MM.1S (cell line): ENCODE measurements at regions not wholly inside any gene's neighbourhood (a gene's known extent, or its start where the extent isn't known, plus 50 kb on each side); places are given as distances from the start of the nearest gene placed in this dataset.
"Not testable (repeated sequence)": the region's sequence is repeated elsewhere in the genome, so short reads cannot be mapped to it uniquely, and the experiment has no call there.

ENCODE experiments used
- DNase-seq: peaks from one replicate; pipeline ENCODE4 v3.0.0-alpha.2; 2015
- H2AFZ ChIP-seq: fragments of 300-600 bp; sonication (generic); 2 replicates; pipeline ENCODE4 v1.6.0; 2016; ENCODE audit warnings: antibody characterized with exemption, low read length
- H3F3A ChIP-seq: fragments of 300-600 bp; sonication (generic); 2 replicates; pipeline ENCODE4 v1.6.1; 2016; ENCODE audit warnings: mild to moderate bottlenecking, antibody characterized with exemption, low read length, moderate library complexity, mixed read lengths; ENCODE audit not compliant: insufficient read depth
- H3K27ac ChIP-seq: fragments of 300-600 bp; sonication (generic); 2 replicates; pipeline ENCODE4 v1.5.1; 2016; ENCODE audit warnings: mild to moderate bottlenecking, low read length
- H3K27me3 ChIP-seq: fragments of 300-600 bp; sonication (generic); replicated peaks from 2 replicates; pipeline ENCODE4 v1.6.0; 2016; ENCODE audit warnings: low read length; ENCODE audit not compliant: insufficient read depth
- H3K36me3 ChIP-seq: fragments of 300-600 bp; sonication (generic); replicated peaks from 2 replicates; pipeline ENCODE4 v1.6.1; 2016; ENCODE audit warnings: mild to moderate bottlenecking, low read length, mixed read lengths; ENCODE audit not compliant: insufficient read depth
- H3K4me1 ChIP-seq: fragments of 300-600 bp; sonication (generic); 2 replicates; pipeline ENCODE4 v1.6.1; 2016; ENCODE audit warnings: low read length, mixed read lengths
- H3K4me2 ChIP-seq: fragments of 300-600 bp; sonication (generic); 2 replicates; pipeline ENCODE4 v1.6.0; 2016; ENCODE audit warnings: low read depth, low read length
- H3K4me3 ChIP-seq: fragments of 300-600 bp; sonication (generic); 2 replicates; pipeline ENCODE4 v1.5.1; 2016; ENCODE audit warnings: low read length, mixed read lengths
- H3K79me2 ChIP-seq: fragments of 300-600 bp; sonication (generic); 2 replicates; pipeline ENCODE4 v1.6.1; 2016; ENCODE audit warnings: mixed run types, low read length, mixed read lengths
- H3K9ac ChIP-seq: fragments of 300-600 bp; sonication (generic); 2 replicates; pipeline ENCODE4 v1.6.1; 2016; ENCODE audit warnings: low read length, mixed read lengths
- H3K9me2 ChIP-seq: fragments of 300-600 bp; sonication (generic); replicated peaks from 2 replicates; pipeline ENCODE4 v1.6.1; 2016; ENCODE audit warnings: mild to moderate bottlenecking, low read length, mixed read lengths; ENCODE audit not compliant: insufficient read depth
- H3K9me3 ChIP-seq: fragments of 300-600 bp; sonication (generic); replicated peaks from 2 replicates; pipeline ENCODE4 v1.6.1; 2016; ENCODE audit warnings: mild to moderate bottlenecking, low read length, mixed read lengths; ENCODE audit not compliant: insufficient read depth
- H4K20me1 ChIP-seq: fragments of 300-600 bp; sonication (generic); 2 replicates; pipeline ENCODE4 v1.6.1; 2016; ENCODE audit warnings: mild to moderate bottlenecking, low read length, moderate library complexity, mixed read lengths; ENCODE audit not compliant: insufficient read depth
- EZH2 ChIP-seq: fragments of 300-600 bp; sonication (generic); optimal IDR thresholded peaks from 2 replicates; pipeline ENCODE3; 2017; ENCODE audit warnings: low read depth, mild to moderate bottlenecking, antibody characterized with exemption, low read length, mixed read lengths
- EZH2phosphoT487 ChIP-seq: fragments of 300-600 bp; sonication (generic); IDR thresholded peaks from 2 replicates; pipeline ENCODE4 v1.6.1; 2018; ENCODE audit warnings: antibody characterized with exemption, low read length
- TF ChIP-seq, protein P1 (sequence below): fragments of 300-600 bp; sonication (generic); IDR thresholded peaks from 2 replicates; pipeline ENCODE4 v1.5.1; 2016; ENCODE audit warnings: antibody characterized with exemption, low read length, mixed read lengths

- no peak overlapping the region for H3K4me2 ChIP-seq
- no peak for DNase-seq
Measured at GRCh38 chr12:58701536-58701935, 218.8 kb downstream of the LRIG3 start.

DNA sequence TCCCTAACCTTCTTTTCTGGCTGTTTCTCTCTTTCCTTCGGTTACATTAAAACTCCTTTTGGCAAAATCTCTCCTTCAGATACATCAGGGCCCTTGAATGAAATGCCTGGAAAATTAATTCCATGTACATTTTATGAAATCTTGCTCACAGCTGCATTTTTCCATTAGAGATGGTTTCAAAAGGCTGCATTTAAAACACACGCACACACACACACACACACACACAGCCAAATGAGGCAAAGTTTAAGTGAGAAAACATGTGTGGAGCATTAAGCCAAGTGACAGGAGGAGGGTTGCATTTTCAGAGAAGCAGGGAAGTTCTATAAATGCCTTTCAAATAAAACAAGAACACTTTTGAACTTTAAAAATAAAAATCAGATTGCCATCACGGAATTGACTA, 216.4 kb downstream of the LRIG3 start:
- Histone ChIP-seq H3K27me3 (no peaks in the 10 kb centered on the region), H3K27ac (no peak overlapping the region), H3K9ac (no peak overlapping the region), H3K4me3 (no peak overlapping the region), H3K79me2 (no peaks in the 10 kb centered on the region), H3K4me1 (no peaks in the 10 kb centered on the region), H3K9me3 (no peaks in the 10 kb centered on the region), H3K36me3 (no peaks in the 10 kb centered on the region), H4K20me1 (no peaks in the 10 kb centered on the region), H3F3A (no peaks in the 10 kb centered on the region), H2AFZ (no peak overlapping the region), H3K9me2 (no peaks in the 10 kb centered on the region), H3K4me2 (no peak overlapping the region)
- DNase-seq, result no peak
- TF ChIP-seq, protein P1, sequence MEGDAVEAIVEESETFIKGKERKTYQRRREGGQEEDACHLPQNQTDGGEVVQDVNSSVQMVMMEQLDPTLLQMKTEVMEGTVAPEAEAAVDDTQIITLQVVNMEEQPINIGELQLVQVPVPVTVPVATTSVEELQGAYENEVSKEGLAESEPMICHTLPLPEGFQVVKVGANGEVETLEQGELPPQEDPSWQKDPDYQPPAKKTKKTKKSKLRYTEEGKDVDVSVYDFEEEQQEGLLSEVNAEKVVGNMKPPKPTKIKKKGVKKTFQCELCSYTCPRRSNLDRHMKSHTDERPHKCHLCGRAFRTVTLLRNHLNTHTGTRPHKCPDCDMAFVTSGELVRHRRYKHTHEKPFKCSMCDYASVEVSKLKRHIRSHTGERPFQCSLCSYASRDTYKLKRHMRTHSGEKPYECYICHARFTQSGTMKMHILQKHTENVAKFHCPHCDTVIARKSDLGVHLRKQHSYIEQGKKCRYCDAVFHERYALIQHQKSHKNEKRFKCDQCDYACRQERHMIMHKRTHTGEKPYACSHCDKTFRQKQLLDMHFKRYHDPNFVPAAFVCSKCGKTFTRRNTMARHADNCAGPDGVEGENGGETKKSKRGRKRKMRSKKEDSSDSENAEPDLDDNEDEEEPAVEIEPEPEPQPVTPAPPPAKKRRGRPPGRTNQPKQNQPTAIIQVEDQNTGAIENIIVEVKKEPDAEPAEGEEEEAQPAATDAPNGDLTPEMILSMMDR, result no peak
- no peak for TF ChIP-seq EZH2phosphoT487
- TF ChIP-seq EZH2, result no peak

More at GRCh38 chr12:58701536-58701935, 218.8 kb downstream of the LRIG3 start:
- H3F3A ChIP-seq, result no peaks in the 10 kb centered on the region
- no peaks in the 10 kb centered on the region for H3K4me1 ChIP-seq
- H3K4me3 ChIP-seq, result no peak overlapping the region
- no peaks in the 10 kb centered on the region for H3K36me3 ChIP-seq
- H3K9ac ChIP-seq, result no peak overlapping the region
- no peak overlapping the region for H3K27ac ChIP-seq
- H3K9me2 ChIP-seq, result no peaks in the 10 kb centered on the region
- no peak for TF ChIP-seq EZH2phosphoT487
- TF ChIP-seq EZH2, result no peak
- TF ChIP-seq, protein P1, result no peak
- H2AFZ ChIP-seq, result no peak overlapping the region
- H3K9me3 ChIP-seq, result no peaks in the 10 kb centered on the region
- no peaks in the 10 kb centered on the region for H3K27me3 ChIP-seq
- H3K79me2 ChIP-seq, result no peaks in the 10 kb centered on the region
- H4K20me1 ChIP-seq, result no peaks in the 10 kb centered on the region

DNA sequence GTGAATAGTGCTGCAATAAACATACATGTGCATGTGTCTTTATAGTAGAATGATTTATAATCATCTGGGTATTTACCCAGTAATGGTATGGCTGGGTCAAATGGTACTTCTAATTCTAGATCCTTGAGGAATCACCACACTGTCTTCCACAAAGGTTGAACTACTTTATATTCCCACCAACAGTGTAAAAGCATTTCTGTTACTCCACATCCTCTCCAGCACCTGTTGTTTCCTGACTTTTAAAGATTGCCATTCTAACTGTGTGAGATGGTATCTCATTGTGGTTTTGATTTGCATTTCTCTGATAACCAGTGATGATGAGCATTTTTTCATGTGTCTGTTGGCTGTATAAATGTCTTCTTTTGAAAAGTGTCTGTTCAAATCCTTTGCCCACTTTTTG, 215.5 kb downstream of the LRIG3 start:
- not testable (repeated sequence) for DNase-seq, H3K9me2 ChIP-seq, H3K79me2 ChIP-seq, H3K4me3 ChIP-seq, H3K9me3 ChIP-seq, H3K4me2 ChIP-seq, H4K20me1 ChIP-seq, H3K36me3 ChIP-seq, H3K4me1 ChIP-seq, H3F3A ChIP-seq, H3K27me3 ChIP-seq, H3K9ac ChIP-seq, H3K27ac ChIP-seq, H2AFZ ChIP-seq

- H2AFZ ChIP-seq, result no peak overlapping the region
- DNase-seq, result no peak
- no peak overlapping the region for H3K9ac ChIP-seq
- no peak overlapping the region for H3K4me3 ChIP-seq
- H3K9me2 ChIP-seq, result no peaks in the 10 kb centered on the region
- no peak overlapping the region for H3K27ac ChIP-seq
- no peaks in the 10 kb centered on the region for H4K20me1 ChIP-seq
- TF ChIP-seq, protein P1, result no peak
- TF ChIP-seq EZH2phosphoT487 (no peak), EZH2 (no peak)
- H3K27me3 ChIP-seq, result no peaks in the 10 kb centered on the region
- no peaks in the 10 kb centered on the region for H3K79me2 ChIP-seq
- no peaks in the 10 kb centered on the region for H3K9me3 ChIP-seq
- no peak overlapping the region for H3K4me2 ChIP-seq
- no peaks in the 10 kb centered on the region for H3K36me3 ChIP-seq
- H3F3A ChIP-seq, result no peaks in the 10 kb centered on the region
- H3K4me1 ChIP-seq, result no peaks in the 10 kb centered on the region
Measured at GRCh38 chr12:58710901-58711300, 209.4 kb downstream of the LRIG3 start.
